GM12865 (cell line): ENCODE measurements at regions not wholly inside any gene's neighbourhood (a gene's known extent, or its start where the extent isn't known, plus 50 kb on each side); places are given as distances from the start of the nearest gene placed in this dataset.

Source experiments
- DNase-seq: peaks from one replicate; pipeline ENCODE4 v3.0.0; 2010; ENCODE audit warnings: low read depth
- H3K4me3 ChIP-seq: 2 replicates; pipeline ENCODE4 v1.5.1; 2011; ENCODE audit warnings: mild to moderate bottlenecking, low read depth, low read length, control low read depth
- TF ChIP-seq, protein P1 (sequence below): IDR thresholded peaks from 2 replicates; pipeline ENCODE4 v1.5.1; 2011; ENCODE audit warnings: low read length, control low read depth, low read depth, inconsistent platforms; ENCODE audit not compliant: insufficient read depth; ENCODE audit errors: missing control alignments

GRCh38 chr2:207394203-207394781 lies 135.5 kb upstream of the CREB1 start:
- TF ChIP-seq, protein P1, sequence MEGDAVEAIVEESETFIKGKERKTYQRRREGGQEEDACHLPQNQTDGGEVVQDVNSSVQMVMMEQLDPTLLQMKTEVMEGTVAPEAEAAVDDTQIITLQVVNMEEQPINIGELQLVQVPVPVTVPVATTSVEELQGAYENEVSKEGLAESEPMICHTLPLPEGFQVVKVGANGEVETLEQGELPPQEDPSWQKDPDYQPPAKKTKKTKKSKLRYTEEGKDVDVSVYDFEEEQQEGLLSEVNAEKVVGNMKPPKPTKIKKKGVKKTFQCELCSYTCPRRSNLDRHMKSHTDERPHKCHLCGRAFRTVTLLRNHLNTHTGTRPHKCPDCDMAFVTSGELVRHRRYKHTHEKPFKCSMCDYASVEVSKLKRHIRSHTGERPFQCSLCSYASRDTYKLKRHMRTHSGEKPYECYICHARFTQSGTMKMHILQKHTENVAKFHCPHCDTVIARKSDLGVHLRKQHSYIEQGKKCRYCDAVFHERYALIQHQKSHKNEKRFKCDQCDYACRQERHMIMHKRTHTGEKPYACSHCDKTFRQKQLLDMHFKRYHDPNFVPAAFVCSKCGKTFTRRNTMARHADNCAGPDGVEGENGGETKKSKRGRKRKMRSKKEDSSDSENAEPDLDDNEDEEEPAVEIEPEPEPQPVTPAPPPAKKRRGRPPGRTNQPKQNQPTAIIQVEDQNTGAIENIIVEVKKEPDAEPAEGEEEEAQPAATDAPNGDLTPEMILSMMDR, result no peak
- no peak overlapping the region for H3K4me3 ChIP-seq
- no peak for DNase-seq

DNA sequence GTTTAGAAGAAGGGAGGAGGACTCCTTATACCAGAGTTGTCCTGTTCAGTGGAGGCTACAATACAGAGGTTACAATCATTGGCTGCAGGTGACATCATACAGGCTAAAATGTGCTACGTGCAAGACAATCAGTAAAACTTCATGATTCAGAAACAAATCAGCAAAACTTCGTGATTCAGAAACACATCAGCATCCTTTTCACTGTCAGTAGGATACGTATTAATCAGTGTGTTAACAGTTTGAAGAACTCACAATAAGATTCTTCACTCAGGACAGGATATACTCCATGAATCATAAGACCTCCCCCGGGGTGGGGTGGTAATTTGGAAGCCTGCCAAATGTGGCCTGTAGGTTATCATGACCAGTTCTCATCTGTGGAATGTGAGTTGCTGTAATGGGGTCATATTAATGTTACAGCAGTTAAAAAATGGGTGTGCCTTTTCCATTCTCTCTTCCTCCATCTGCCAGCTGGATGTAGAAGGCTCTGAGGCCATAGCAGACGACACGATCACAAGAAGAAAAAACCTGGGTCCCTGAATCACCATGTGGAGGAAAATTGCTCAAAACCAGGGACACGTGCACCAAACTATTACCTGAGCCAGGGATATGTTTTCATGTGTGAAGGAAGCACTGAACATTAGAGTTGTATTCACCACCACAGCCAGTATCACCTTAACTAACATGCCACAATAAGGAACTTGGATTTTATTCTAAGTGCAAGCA lies 134.8 kb upstream of the CREB1 start:
- H3K4me3 ChIP-seq, result no peak overlapping the region

DNA sequence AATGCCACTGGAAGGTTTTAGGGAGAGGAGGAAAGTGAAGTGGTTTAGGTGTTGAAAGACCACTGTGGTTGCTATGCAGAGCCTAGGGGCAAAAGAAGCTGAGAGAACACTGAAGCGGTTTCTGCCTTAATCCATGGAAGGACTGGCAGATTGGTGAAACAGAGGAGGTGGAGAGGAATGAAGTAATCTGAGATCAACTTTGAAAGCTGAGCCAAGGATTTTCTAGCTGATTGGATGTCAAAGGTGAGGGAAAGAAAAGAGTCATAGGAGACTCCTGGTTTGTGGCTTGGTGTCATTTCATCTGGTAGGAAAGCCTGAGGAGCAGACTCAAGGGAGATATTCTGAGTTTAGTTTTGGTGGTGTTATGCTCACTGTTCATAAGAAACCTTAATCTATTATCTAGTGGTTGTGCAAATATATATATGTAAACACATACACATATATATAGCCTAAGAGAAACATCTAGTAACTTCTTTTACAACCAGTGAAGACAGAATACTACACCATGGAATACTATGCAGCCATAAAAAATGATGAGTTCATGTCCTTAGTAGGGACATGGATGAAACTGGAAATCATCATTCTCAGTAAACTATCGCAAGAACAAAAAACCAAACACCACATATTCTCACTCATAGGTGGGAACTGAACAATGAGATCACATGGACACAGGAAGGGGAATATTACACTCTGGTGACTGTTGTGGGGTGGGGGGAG lies 134.1 kb upstream of the CREB1 start:
- DNase-seq, result no peak
- TF ChIP-seq, protein P1, result no peak
- H3K4me3 ChIP-seq, result no peak overlapping the region

More for the DNA sequence above, 134.8 kb upstream of the CREB1 start:
- DNase-seq, result no peak
- TF ChIP-seq, protein P1, result no peak

DNA sequence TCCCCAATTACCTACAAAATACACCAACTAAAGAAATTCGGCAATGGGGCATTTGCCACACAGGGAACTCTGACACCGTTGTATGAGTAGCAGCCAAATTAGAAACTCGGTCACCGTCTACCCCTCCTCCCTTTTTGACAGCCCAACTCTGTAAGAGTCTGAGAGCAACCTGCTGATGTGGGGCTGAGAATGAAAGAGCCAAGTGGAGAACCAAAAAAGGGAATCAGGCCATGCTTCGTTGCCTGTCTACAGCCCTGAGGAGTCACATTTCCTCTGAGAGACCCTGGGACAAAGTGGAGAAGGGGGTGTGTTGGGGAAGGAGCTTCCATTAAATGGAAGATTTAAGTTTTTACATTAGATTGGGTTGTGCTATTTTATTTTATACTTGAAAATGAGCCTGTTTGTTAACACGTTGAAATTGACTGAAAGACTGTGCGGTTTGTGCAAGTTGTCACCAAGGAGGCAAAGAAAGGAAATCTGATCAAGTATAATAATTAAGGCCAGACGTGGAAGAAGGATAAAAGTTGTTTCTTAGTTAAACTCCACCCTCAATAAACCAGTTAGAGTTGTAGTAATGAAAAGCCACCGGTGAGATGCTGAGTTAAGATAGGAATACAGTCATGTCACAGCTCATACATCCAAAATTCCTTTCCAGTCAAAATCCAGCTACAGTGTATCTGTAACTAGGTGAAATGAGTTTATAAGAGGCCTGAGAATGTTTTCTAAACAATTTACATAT lies 131.7 kb upstream of the CREB1 start:
- no peak for DNase-seq
- TF ChIP-seq, protein P1, result no peak
- H3K4me3 ChIP-seq, result no peak overlapping the region

DNA sequence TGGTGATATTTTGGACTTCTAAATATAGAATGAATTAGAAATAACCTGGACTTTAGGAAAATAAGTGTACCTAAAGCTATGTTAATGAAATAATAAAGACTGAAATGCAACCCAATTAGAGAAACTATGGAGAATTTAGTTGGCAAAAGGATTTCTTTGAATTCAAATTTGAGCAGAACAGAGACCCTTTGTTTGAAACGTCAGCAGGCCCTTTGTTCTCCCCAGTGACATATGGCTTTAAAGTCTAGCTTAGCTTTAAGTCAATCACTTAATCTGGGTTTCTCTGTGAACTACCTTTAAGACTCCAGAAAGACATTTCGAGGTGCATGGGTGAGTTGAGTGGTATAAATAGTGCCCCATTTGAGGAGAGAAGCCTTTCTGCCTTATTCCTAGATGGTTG lies 130.5 kb upstream of the CREB1 start:
- TF ChIP-seq, protein P1, result no peak
- DNase-seq, result no peak
- H3K4me3 ChIP-seq, result no peak overlapping the region

DNA sequence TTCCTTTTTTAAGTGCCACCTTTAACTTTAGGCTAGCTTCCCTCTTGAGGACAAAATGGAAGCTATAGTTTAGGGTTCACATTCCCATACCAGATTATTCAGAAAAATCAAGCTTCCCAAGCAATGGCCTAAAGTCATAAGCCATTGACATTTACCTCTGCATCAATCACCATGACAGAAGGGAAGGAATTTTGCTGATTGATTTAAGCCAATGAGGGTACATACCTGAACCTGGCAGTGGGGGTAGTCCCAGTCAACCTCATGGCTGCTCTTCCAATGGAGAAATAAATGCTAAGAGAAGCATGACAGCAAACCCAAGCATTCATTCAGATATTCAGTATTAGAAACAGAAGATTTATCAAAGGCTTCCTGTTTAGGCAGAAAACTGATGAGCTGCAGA lies 128.4 kb upstream of the CREB1 start:
- TF ChIP-seq, protein P1, result no peak
- no peak overlapping the region for H3K4me3 ChIP-seq
- DNase-seq, result no peak
